ENCODE measurements at regions not wholly inside any gene's neighbourhood (a gene's known extent, or its start where the extent isn't known, plus 50 kb on each side); places are given as distances from the start of the nearest gene placed in this dataset.
A peak's percentile ranks its signal among the peaks of the same experiment; 100 is the strongest.

- no peaks in the 10 kb centered on the region for H3K27me3 ChIP-seq
- no peaks in the 10 kb centered on the region for H3K36me3 ChIP-seq
- peaks cover 0 to 15% (median 0%) of the 10 kb centered on the region in 4 donors for H3K9me3 ChIP-seq
- DNase-seq (ENCODE audit: low spot score in 2 of 2) = no peak
- TF ChIP-seq EP300 (IDR thresholded peaks at IDR 0.05) = no peak
- TF ChIP-seq POLR2A (IDR thresholded peaks at IDR 0.05) = no peak
- TF ChIP-seq CTCF (IDR thresholded peaks at IDR 0.05) = no peak
- peaks cover 0 to 6% (median 2%) of the 10 kb centered on the region in 4 donors for H3K4me1 ChIP-seq
- no peak overlapping the region for H3K4me3 ChIP-seq
- WGBS, 2 donors = 46 to 48% methylated on average over 2 of the region's 2 CpGs
- no peak overlapping the region for H3K27ac ChIP-seq
Observed at GRCh38 chr6:85143676-85144075, 306.2 kb upstream of the NT5E start.

- Histone ChIP-seq H3K27ac (no peak overlapping the region), H3K27me3 (no peaks in the 10 kb centered on the region), H3K4me3 (no peak overlapping the region), H3K9me3 (no peaks in the 10 kb centered on the region), H3K4me1 (peaks cover 0 to 6% (median 0%) of the 10 kb centered on the region in 4 donors), H3K36me3 (no peaks in the 10 kb centered on the region)
- TF ChIP-seq EP300 (IDR thresholded peaks at IDR 0.05) = no peak
- TF ChIP-seq CTCF (IDR thresholded peaks at IDR 0.05) = no peak
- TF ChIP-seq POLR2A (IDR thresholded peaks at IDR 0.05) = no peak
- DNase-seq (ENCODE audit: low spot score in 2 of 2) = no peak
- WGBS, 2 donors = 80 to 82% methylated on average over 1 of the region's 1 CpG
Observed at GRCh38 chr6:85137865-85138264, 312.0 kb upstream of the NT5E start.

- Histone ChIP-seq H3K9me3 (no peaks in the 10 kb centered on the region), H3K27ac (peak overlapping the region in 1 of 4 donors; percentile 56), H3K4me3 (no peak overlapping the region), H3K36me3 (no peaks in the 10 kb centered on the region), H3K27me3 (no peaks in the 10 kb centered on the region), H3K4me1 (peaks cover 0 to 6% (median 0%) of the 10 kb centered on the region in 4 donors)
- no peak for DNase-seq (ENCODE audit: low spot score in 2 of 2)
- 68 to 77% methylated on average over 3 of the region's 3 CpGs for WGBS, 2 donors
- TF ChIP-seq CTCF (IDR thresholded peaks at IDR 0.05) (no peak), POLR2A (IDR thresholded peaks at IDR 0.05) (no peak), EP300 (IDR thresholded peaks at IDR 0.05) (no peak)
Observed at GRCh38 chr6:85136310-85136709, 313.6 kb upstream of the NT5E start.

GRCh38 chr6:85135376-85136094 lies 314.3 kb upstream of the NT5E start:
- Histone ChIP-seq H3K4me3 (no peak overlapping the region), H3K27me3 (no peaks in the 10 kb centered on the region), H3K27ac (peak overlapping the region in 2 of 4 donors; percentile 56 to 57), H3K4me1 (peaks cover 0 to 6% (median 0%) of the 10 kb centered on the region in 4 donors), H3K36me3 (no peaks in the 10 kb centered on the region), H3K9me3 (no peaks in the 10 kb centered on the region)
- whole genome bisulfite sequencing, 2 donors = 21 to 34% methylated on average over 1 of the region's 1 CpG
- no peak for TF ChIP-seq EP300 (IDR thresholded peaks at IDR 0.05)
- no peak for TF ChIP-seq CTCF (IDR thresholded peaks at IDR 0.05)
- TF ChIP-seq POLR2A (IDR thresholded peaks at IDR 0.05) = no peak
- DNase-seq (ENCODE audit: low spot score in 2 of 2) = no peak

- TF ChIP-seq POLR2A (IDR thresholded peaks at IDR 0.05) (no peak), CTCF (IDR thresholded peaks at IDR 0.05) (no peak), EP300 (IDR thresholded peaks at IDR 0.05) (no peak)
- no peaks in the 10 kb centered on the region for H3K9me3 ChIP-seq
- no peak overlapping the region for H3K27ac ChIP-seq
- WGBS, 2 donors = 35 to 39% methylated on average over 5 of the region's 5 CpGs
- H3K4me3 ChIP-seq = no peak overlapping the region
- H3K27me3 ChIP-seq = no peaks in the 10 kb centered on the region
- no peaks in the 10 kb centered on the region for H3K36me3 ChIP-seq
- H3K4me1 ChIP-seq = peaks cover 0 to 6% (median 0%) of the 10 kb centered on the region in 4 donors
- DNase-seq (ENCODE audit: low spot score in 2 of 2) = no peak
Observed at GRCh38 chr6:85134172-85134571, 315.7 kb upstream of the NT5E start.
